Duodenal mucosa (tissue), 2 donors: ENCODE measurements at regions not wholly inside any gene's neighbourhood (a gene's known extent, or its start where the extent isn't known, plus 50 kb on each side); places are given as distances from the start of the nearest gene placed in this dataset.

ENCODE experiments used
- H3K27ac ChIP-seq: one replicate; pipeline ENCODE4 v1.7.0; 2013; ENCODE audit warnings: low read depth, low read length
- H3K27me3 ChIP-seq, 2 donors: one replicate each; pipeline ENCODE4 v1.7.0; 2013; ENCODE audit warnings: low read length in 2 of 2, control low read depth in 1 of 2; ENCODE audit not compliant: insufficient read depth in 2 of 2, control insufficient read depth in 1 of 2
- H3K36me3 ChIP-seq, 2 donors: one replicate each; pipeline ENCODE4 v1.7.0; 2013; ENCODE audit warnings: low read length in 2 of 2, control low read depth in 1 of 2; ENCODE audit not compliant: insufficient read depth in 2 of 2, control insufficient read depth in 1 of 2
- H3K4me1 ChIP-seq, 2 donors: one replicate each; pipeline ENCODE4 v1.7.0; 2013; ENCODE audit warnings: low read length in 2 of 2, control low read depth in 1 of 2; ENCODE audit not compliant: insufficient read depth in 2 of 2, control insufficient read depth in 1 of 2
- H3K4me3 ChIP-seq, 2 donors: one replicate each; pipeline ENCODE4 v1.7.0; 2013; ENCODE audit warnings: low read length in 2 of 2, low read depth in 1 of 2
- H3K9ac ChIP-seq, 2 donors: one replicate each; pipeline ENCODE4 v1.7.0; 2013; ENCODE audit warnings: low read length in 2 of 2, low read depth in 1 of 2
- H3K9me3 ChIP-seq, 2 donors: one replicate each; pipeline ENCODE4 v1.7.0; 2013; ENCODE audit warnings: low read length in 2 of 2, control low read depth in 1 of 2; ENCODE audit not compliant: control insufficient read depth in 1 of 2

- Histone ChIP-seq H3K27me3 (no peaks in the 10 kb centered on the region), H3K9me3 (no peaks in the 10 kb centered on the region), H3K4me1 (peaks cover 18 to 27% of the 10 kb centered on the region in 2 donors), H3K9ac (no peak overlapping the region), H3K36me3 (no peaks in the 10 kb centered on the region), H3K27ac (no peak overlapping the region), H3K4me3 (no peak overlapping the region)
These were observed 485.9 kb upstream of the KLF4 start for GRCh38 chr9:107975426-107976010.

DNA sequence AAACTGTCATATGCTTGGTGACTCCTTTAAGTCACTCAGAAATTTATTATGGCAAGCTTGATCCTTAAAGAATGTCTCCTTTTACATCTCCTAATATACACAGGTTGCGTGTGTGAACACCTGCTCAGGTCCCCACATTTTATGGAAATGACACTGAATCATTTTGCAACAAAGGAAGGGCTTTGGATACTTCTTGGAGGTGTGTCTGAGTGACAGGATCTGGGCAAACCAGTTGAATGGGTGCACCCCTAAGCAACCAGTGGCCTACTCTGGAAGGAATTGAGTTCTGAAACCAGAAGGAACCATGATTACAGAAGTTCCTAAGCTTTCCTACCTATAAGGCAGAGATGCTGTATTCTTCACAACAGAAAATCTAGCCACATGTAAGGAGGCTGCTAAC, 483.9 kb upstream of the KLF4 start:
- Histone ChIP-seq H3K9ac (no peak overlapping the region), H3K9me3 (no peaks in the 10 kb centered on the region), H3K27ac (no peak overlapping the region), H3K27me3 (no peaks in the 10 kb centered on the region), H3K4me3 (no peak overlapping the region), H3K36me3 (no peaks in the 10 kb centered on the region), H3K4me1 (peaks cover 35 to 44% of the 10 kb centered on the region in 2 donors)

DNA sequence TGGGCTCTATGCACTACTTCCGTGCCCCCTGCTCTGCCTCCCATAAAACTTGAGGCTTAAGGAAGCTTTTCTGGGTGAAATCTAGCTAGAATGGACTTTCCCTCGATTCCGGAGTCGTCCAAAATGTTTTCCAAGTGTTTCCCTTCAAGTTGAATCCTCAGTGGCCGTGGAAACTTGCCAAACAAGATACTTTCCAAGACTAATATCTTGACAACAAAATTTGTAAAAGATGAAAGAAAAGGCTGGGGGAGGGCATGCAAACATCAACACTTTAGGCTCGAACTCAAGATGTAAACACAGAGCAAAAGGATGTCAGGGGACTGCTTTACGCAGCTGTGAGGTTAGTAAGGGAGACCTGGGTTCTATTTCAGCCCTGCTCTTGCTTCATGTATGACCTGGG, 482.8 kb upstream of the KLF4 start:
- Histone ChIP-seq H3K4me1 (peaks cover 45 to 54% of the 10 kb centered on the region in 2 donors), H3K9ac (no peak overlapping the region), H3K4me3 (no peak overlapping the region), H3K27ac (no peak overlapping the region), H3K9me3 (no peaks in the 10 kb centered on the region), H3K27me3 (no peaks in the 10 kb centered on the region), H3K36me3 (no peaks in the 10 kb centered on the region)

- H3K9ac ChIP-seq = no peak overlapping the region
- no peaks in the 10 kb centered on the region for H3K36me3 ChIP-seq
- no peak overlapping the region for H3K27ac ChIP-seq
- no peak overlapping the region for H3K4me3 ChIP-seq
- peaks cover 40 to 46% of the 10 kb centered on the region in 2 donors for H3K4me1 ChIP-seq
- H3K27me3 ChIP-seq = no peaks in the 10 kb centered on the region
- H3K9me3 ChIP-seq = no peaks in the 10 kb centered on the region
These were observed 481.7 kb upstream of the KLF4 start for GRCh38 chr9:107971241-107971640.

DNA sequence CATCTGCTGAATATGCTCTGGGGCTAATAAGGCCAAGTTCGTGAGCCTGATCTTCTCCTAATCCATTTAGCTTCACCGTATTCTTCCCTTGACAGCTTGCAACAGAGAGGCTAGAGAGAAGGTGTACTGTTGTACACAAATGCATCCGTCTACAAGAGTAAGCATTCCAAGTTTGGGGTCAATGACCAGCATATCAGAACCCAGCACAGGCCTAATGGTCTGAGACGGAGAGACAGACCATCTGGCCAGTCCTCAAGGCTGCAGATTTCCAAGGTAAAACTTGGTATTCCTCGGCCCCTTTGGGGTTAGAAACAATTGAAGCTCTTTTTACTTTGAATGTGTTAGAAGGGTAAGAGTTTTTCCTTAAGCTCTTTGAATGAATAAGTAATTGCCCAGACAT, 481.2 kb upstream of the KLF4 start:
- Histone ChIP-seq H3K9ac (no peak overlapping the region), H3K27me3 (no peaks in the 10 kb centered on the region), H3K36me3 (no peaks in the 10 kb centered on the region), H3K27ac (peak overlapping the region; percentile 26), H3K9me3 (no peaks in the 10 kb centered on the region), H3K4me3 (no peak overlapping the region), H3K4me1 (peaks cover 36 to 41% of the 10 kb centered on the region in 2 donors)

DNA sequence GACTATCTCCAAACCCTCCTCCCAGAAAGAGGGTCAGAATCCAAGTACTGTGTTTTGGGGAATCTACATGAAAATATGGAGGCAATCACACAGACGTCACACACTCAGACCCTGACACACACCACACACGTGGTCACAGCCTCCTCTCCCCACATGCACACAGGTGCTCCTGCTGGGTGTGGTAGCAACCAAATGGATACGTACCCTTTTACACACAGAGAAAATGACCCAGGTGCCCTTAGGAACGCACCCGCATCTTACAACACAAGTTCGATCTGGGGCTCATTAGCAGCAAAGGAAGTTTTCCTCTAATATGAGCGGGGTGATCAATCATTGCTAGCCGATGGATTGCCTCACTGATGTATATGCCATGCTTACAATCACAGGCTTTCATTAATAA, 480.2 kb upstream of the KLF4 start:
- no peak overlapping the region for H3K27ac ChIP-seq
- H3K4me3 ChIP-seq = no peak overlapping the region
- no peaks in the 10 kb centered on the region for H3K27me3 ChIP-seq
- no peak overlapping the region for H3K9ac ChIP-seq
- H3K4me1 ChIP-seq = peaks cover 32 to 41% of the 10 kb centered on the region in 2 donors
- no peaks in the 10 kb centered on the region for H3K36me3 ChIP-seq
- no peaks in the 10 kb centered on the region for H3K9me3 ChIP-seq

- H3K4me3 ChIP-seq = peak overlapping the region in 1 of 2 donors; percentile 18
- no peaks in the 10 kb centered on the region for H3K27me3 ChIP-seq
- peaks cover 32 to 41% of the 10 kb centered on the region in 2 donors for H3K4me1 ChIP-seq
- no peak overlapping the region for H3K9ac ChIP-seq
- peak overlapping the region; percentile 33 for H3K27ac ChIP-seq
- H3K36me3 ChIP-seq = no peaks in the 10 kb centered on the region
- H3K9me3 ChIP-seq = no peaks in the 10 kb centered on the region
These were observed 479.6 kb upstream of the KLF4 start for GRCh38 chr9:107969141-107969540.

DNA sequence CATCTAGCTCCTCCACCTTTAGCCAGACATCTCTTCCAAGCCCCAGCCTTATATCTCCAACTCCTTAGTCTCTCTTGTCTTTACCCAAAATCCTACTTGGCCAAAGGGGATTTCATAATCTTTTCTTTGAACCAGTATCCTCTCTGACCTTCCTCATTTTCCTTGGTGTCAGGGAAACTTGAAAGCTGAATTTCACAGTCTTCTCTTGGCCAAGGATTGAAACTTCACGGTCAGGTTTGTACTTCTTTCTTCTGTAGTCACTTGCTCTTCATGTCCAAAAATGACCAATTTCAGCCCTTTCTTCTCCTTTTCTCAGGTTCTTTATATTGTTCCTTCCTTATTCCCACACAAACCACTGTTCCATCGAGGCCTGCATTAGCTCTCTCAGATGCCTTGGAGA, 473.7 kb upstream of the KLF4 start:
- H3K9me3 ChIP-seq = no peaks in the 10 kb centered on the region
- H3K27me3 ChIP-seq = no peaks in the 10 kb centered on the region
- H3K4me1 ChIP-seq = peaks cover 8 to 10% of the 10 kb centered on the region in 2 donors
- no peak overlapping the region for H3K4me3 ChIP-seq
- H3K27ac ChIP-seq = no peak overlapping the region
- no peak overlapping the region for H3K9ac ChIP-seq
- H3K36me3 ChIP-seq = no peaks in the 10 kb centered on the region

DNA sequence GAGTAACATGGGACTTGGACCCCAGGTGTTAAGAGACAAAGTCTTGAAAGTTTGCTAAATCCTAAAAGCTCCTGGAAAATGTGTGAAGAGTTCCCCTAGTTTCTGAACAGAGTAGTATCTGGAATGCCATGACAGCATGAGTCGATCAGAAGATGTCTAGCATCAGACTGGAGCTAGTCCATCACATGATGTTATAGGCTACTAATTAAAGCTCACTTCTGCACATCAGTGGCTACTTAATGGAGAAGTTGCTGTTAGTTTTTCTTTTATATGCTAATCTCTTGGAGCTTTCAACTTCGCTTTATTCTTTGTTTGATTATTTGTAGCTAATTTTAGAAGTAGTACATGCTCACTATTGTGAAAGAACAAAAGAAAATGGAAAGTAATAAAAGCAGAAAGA, 471.3 kb upstream of the KLF4 start:
- H3K9ac ChIP-seq = no peak overlapping the region
- H3K27ac ChIP-seq = no peak overlapping the region
- H3K36me3 ChIP-seq = no peaks in the 10 kb centered on the region
- H3K4me3 ChIP-seq = no peak overlapping the region
- no peaks in the 10 kb centered on the region for H3K4me1 ChIP-seq
- no peaks in the 10 kb centered on the region for H3K9me3 ChIP-seq
- H3K27me3 ChIP-seq = no peaks in the 10 kb centered on the region

DNA sequence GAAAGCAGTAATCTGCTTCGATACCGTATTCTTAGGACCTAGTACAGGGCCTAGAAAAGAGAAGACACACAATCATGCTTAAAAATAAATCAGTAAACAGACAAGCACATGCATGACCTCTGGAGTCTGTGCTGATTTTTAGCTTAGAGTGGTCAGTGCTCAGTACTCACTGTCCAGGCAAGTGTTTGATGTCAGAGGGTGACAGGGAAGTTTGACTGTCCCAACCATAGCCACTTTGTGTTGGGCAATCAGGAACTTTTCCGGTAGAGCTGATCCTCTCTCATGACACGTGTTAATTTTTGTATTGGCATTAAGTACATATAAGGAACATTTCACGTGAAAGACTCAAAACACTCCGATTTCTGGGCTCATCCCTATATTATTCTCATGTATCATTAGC, 464.7 kb upstream of the KLF4 start:
- H3K27ac ChIP-seq = no peak overlapping the region
- no peak overlapping the region for H3K9ac ChIP-seq
- H3K4me3 ChIP-seq = no peak overlapping the region
- peaks cover 0 to 4% of the 10 kb centered on the region in 2 donors for H3K9me3 ChIP-seq
- peaks cover 14 to 18% of the 10 kb centered on the region in 2 donors for H3K4me1 ChIP-seq
- H3K27me3 ChIP-seq = no peaks in the 10 kb centered on the region
- no peaks in the 10 kb centered on the region for H3K36me3 ChIP-seq
